Neuronal stem cell (in vitro differentiated cells): ENCODE measurements at regions not wholly inside any gene's neighbourhood (a gene's known extent, or its start where the extent isn't known, plus 50 kb on each side); places are given as distances from the start of the nearest gene placed in this dataset.
"Not testable (repeated sequence)": the region's sequence is repeated elsewhere in the genome, so short reads cannot be mapped to it uniquely, and the experiment has no call there.

Source experiments
- DNase-seq: peaks from one replicate; pipeline ENCODE4 v3.0.0-alpha.2; 2013; ENCODE audit warnings: low spot score
- H2AFZ ChIP-seq: one replicate; pipeline ENCODE4 v1.6.1; 2013; ENCODE audit warnings: mild to moderate bottlenecking, low read length, inconsistent platforms
- H2AK5ac ChIP-seq: 2 replicates; pipeline ENCODE4 v1.6.1; 2013; ENCODE audit warnings: low read depth, mild to moderate bottlenecking, inconsistent platforms, low read length, moderate library complexity, mixed read lengths
- H2BK120ac ChIP-seq: 2 replicates; pipeline ENCODE4 v1.6.1; 2013; ENCODE audit warnings: low read depth, mild to moderate bottlenecking, inconsistent platforms, low read length, moderate library complexity, mixed read lengths
- H2BK12ac ChIP-seq: one replicate; pipeline ENCODE4 v1.6.1; 2013; ENCODE audit warnings: low read length, inconsistent platforms
- H2BK15ac ChIP-seq: 2 replicates; pipeline ENCODE4 v1.6.1; 2013; ENCODE audit warnings: mild to moderate bottlenecking, low read length, inconsistent platforms, mixed read lengths
- H2BK5ac ChIP-seq: one replicate; pipeline ENCODE4 v1.6.1; 2013; ENCODE audit warnings: inconsistent platforms, mild to moderate bottlenecking, low read length, moderate library complexity
- H3K14ac ChIP-seq: one replicate; pipeline ENCODE4 v1.6.1; 2013; ENCODE audit warnings: low read length, inconsistent platforms
- H3K18ac ChIP-seq: 2 replicates; pipeline ENCODE4 v1.6.1; 2013; ENCODE audit warnings: low read length, inconsistent platforms
- H3K23ac ChIP-seq: 2 replicates; pipeline ENCODE4 v1.6.1; 2013; ENCODE audit warnings: low read depth, mild to moderate bottlenecking, mixed read lengths, low read length, inconsistent platforms; ENCODE audit not compliant: poor library complexity
- H3K27ac ChIP-seq: replicated peaks from 3 replicates; pipeline ENCODE4 v1.5.1; 2013; ENCODE audit warnings: low read length, inconsistent platforms
- H3K27me3 ChIP-seq, 3 experiments: 2 replicates each; pipeline ENCODE4 v1.6.1; 2013; ENCODE audit warnings: low read length in 3 of 3, mild to moderate bottlenecking in 2 of 3, inconsistent platforms in 1 of 3, low read depth in 1 of 3, mixed read lengths in 1 of 3, moderate library complexity in 1 of 3; ENCODE audit not compliant: control insufficient read depth in 3 of 3, insufficient read depth in 3 of 3
- H3K36me3 ChIP-seq, 2 donors: replicated peaks in 1 of 2; 2 replicates each; pipeline ENCODE4 v1.6.1; 2013; ENCODE audit warnings: low read length in 2 of 2; ENCODE audit not compliant: control insufficient read depth in 2 of 2, insufficient read depth in 2 of 2
- H3K4ac ChIP-seq: 2 replicates; pipeline ENCODE4 v1.6.1; 2013; ENCODE audit warnings: inconsistent platforms, mild to moderate bottlenecking, low read length, moderate library complexity
- H3K4me1 ChIP-seq, 2 donors: 1 replicate in 1 of 2; 2 replicates in 1 of 2; pipeline ENCODE4 v1.6.1; 2013; ENCODE audit warnings: low read length in 2 of 2, low read depth in 1 of 2; ENCODE audit not compliant: control insufficient read depth in 2 of 2, insufficient read depth in 1 of 2
- H3K4me2 ChIP-seq: one replicate; pipeline ENCODE4 v1.6.1; 2013; ENCODE audit warnings: mild to moderate bottlenecking, low read length, inconsistent platforms; ENCODE audit not compliant: insufficient read depth, poor library complexity, severe bottlenecking
- H3K4me3 ChIP-seq, 2 donors: 2 replicates each; pipeline ENCODE4 v1.5.1; 2013; ENCODE audit warnings: low read length in 2 of 2, mild to moderate bottlenecking in 2 of 2, inconsistent platforms in 1 of 2, moderate library complexity in 1 of 2
- H3K79me1 ChIP-seq: one replicate; pipeline ENCODE4 v1.6.1; 2013; ENCODE audit warnings: low read depth, mild to moderate bottlenecking, inconsistent platforms, low read length, moderate library complexity
- H3K9ac ChIP-seq: one replicate; pipeline ENCODE4 v1.6.1; 2013; ENCODE audit warnings: mild to moderate bottlenecking, low read depth, low read length, inconsistent platforms; ENCODE audit not compliant: poor library complexity
- H3K9me3 ChIP-seq, 2 donors: replicated peaks in 1 of 2; 2 replicates each; pipeline versions ENCODE3 to v1.6.1; 2013; ENCODE audit warnings: low read length in 2 of 2, mild to moderate bottlenecking in 2 of 2, inconsistent platforms in 1 of 2, low read depth in 1 of 2, mixed read lengths in 1 of 2, moderate library complexity in 1 of 2; ENCODE audit not compliant: control insufficient read depth in 2 of 2, insufficient read depth in 1 of 2
- H4K8ac ChIP-seq: one replicate; pipeline ENCODE4 v1.6.1; 2013; ENCODE audit warnings: low read depth, mild to moderate bottlenecking, inconsistent platforms, low read length, moderate library complexity
- H4K91ac ChIP-seq: one replicate; pipeline ENCODE4 v1.6.1; 2013; ENCODE audit warnings: low read length, low read depth, mild to moderate bottlenecking, inconsistent platforms; ENCODE audit not compliant: poor library complexity
- WGBS, 2 donors: extraction: QIAGEN DNeasy Blood & Tissue Kit; methylation state at CpG; one replicate each; pipeline ENCODE4 v1.1.7; 2013; ENCODE audit warnings: missing lambda C conversion rate in 2 of 2, mixed read lengths in 1 of 2; ENCODE audit not compliant: insufficient read length in 2 of 2, insufficient replicate concordance in 1 of 2; ENCODE audit errors: extremely low coverage in 2 of 2; 5-methylcytosine and 5-hydroxymethylcytosine counted together

DNA sequence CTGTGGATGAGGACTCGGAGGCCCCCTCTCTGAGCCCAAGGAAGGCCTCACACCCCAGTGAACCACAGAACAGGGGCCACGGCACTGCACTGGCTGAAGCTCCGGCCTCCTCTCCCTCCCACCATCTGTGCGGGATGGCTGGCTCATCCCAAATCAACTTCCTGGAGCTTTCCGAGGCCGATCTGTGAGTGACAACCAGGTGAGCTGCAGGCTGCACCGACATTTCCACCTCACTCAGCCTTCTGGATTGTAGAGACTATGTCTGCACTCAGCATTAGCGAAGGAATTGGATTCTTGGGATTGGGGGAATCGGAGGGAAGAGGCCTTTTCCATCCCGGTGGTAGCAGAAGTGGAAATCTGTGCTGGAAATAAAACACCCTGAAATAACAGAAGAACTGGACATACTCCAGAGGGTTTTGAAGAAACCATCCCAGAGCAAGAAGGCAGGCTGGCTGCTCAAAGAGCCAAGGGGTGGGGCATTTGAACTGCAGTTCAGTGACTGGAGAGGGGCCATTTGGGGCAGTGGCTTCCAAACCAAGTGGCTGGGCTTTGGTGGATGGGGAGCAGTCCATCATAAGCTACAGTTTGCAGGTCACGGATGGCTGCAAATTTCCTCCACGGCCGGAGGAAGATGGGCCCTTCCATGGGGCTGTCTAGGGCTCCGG lies 118.5 kb downstream of the NPIPB11 start:
- H3K18ac ChIP-seq, H3K9me3 ChIP-seq, H4K91ac ChIP-seq, H2AK5ac ChIP-seq, H3K14ac ChIP-seq, DNase-seq, H2AFZ ChIP-seq, H2BK120ac ChIP-seq, H3K4me3 ChIP-seq, H2BK15ac ChIP-seq, H3K9ac ChIP-seq, H3K23ac ChIP-seq, H2BK5ac ChIP-seq, H4K8ac ChIP-seq, H3K4me2 ChIP-seq, H3K79me1 ChIP-seq, H3K36me3 ChIP-seq, H3K27ac ChIP-seq, H3K4ac ChIP-seq, H3K27me3 ChIP-seq, H2BK12ac ChIP-seq: not testable (repeated sequence)
- peaks cover 13 to 20% of the 10 kb centered on the region in 2 donors for H3K4me1 ChIP-seq
- WGBS, 2 donors: no CpG with 5 or more reads among the region's 14 CpGs

DNA sequence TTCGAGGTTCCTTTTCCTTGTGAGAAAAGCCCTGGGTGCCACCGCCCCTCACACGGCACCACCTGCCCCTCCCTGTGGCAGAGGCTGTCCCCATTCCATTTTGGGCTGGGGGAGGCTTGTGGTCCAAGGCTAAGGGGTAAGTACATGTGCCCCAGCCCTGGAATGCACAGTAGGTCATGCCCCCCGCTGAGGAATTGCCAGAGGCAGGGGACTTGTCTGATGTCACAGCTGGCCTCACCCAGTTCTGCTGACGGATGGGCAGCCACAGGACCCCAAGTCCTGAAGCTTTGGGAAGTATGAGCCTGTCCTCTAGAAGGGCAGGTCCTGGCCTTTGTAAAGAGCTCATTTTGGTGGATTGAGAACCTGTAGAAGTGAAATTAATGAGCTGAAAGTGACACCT lies 119.3 kb downstream of the NPIPB11 start:
- not testable (repeated sequence) for H3K18ac ChIP-seq, H2BK5ac ChIP-seq, H2AFZ ChIP-seq, DNase-seq, H2BK120ac ChIP-seq, H3K14ac ChIP-seq, H3K36me3 ChIP-seq, H3K23ac ChIP-seq, H2BK15ac ChIP-seq, H3K4me3 ChIP-seq, H4K8ac ChIP-seq, H3K9ac ChIP-seq, H3K4me2 ChIP-seq, H3K79me1 ChIP-seq, H3K27ac ChIP-seq, H3K27me3 ChIP-seq, H4K91ac ChIP-seq, H3K9me3 ChIP-seq, H3K4ac ChIP-seq, H2AK5ac ChIP-seq, H2BK12ac ChIP-seq
- peaks cover 13 to 20% of the 10 kb centered on the region in 2 donors for H3K4me1 ChIP-seq
- no CpG with 5 or more reads among the region's 5 CpGs for WGBS, 2 donors

DNA sequence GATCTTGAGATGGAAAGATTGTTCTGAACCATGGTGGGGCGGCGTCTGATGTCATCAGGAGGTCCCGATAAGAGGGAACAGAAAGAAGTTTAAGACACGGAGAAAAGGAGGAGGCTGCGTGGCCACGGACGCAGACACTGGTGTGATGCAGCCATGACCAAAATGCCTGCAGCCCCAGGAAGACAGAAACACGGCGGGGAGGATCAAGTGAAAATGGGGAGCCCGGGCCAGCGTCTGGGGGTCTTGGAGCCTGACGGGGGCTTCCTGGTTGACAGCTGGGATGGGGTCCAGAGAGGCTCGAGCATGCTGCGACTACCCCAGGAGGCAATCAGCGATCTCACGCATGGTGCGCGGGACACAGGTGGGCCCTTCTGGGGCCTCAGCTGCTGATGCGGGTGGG lies 119.7 kb downstream of the NPIPB11 start:
- not testable (repeated sequence) for H2AK5ac ChIP-seq, H2BK12ac ChIP-seq, H3K27ac ChIP-seq, DNase-seq, H3K4me2 ChIP-seq, H3K4me3 ChIP-seq, H3K4ac ChIP-seq, H4K8ac ChIP-seq, H2BK5ac ChIP-seq, H3K27me3 ChIP-seq, H3K23ac ChIP-seq, H3K14ac ChIP-seq, H2BK15ac ChIP-seq, H2BK120ac ChIP-seq, H4K91ac ChIP-seq, H2AFZ ChIP-seq, H3K9ac ChIP-seq, H3K79me1 ChIP-seq, H3K9me3 ChIP-seq, H3K36me3 ChIP-seq
- no CpG with 5 or more reads among the region's 19 CpGs for WGBS, 2 donors
- peak overlapping the region; percentile 38 for H3K18ac ChIP-seq
- H3K4me1 ChIP-seq: peaks cover 13 to 20% of the 10 kb centered on the region in 2 donors

- H3K23ac ChIP-seq, DNase-seq, H3K9ac ChIP-seq, H2AFZ ChIP-seq, H4K91ac ChIP-seq, H3K36me3 ChIP-seq, H3K79me1 ChIP-seq, H3K4me2 ChIP-seq, H2BK12ac ChIP-seq, H2BK120ac ChIP-seq, H3K9me3 ChIP-seq, H3K27me3 ChIP-seq, H2AK5ac ChIP-seq, H3K14ac ChIP-seq, H3K4ac ChIP-seq, H2BK15ac ChIP-seq, H3K4me3 ChIP-seq, H3K27ac ChIP-seq, H2BK5ac ChIP-seq, H4K8ac ChIP-seq: not testable (repeated sequence)
- Histone ChIP-seq H3K4me1 (peaks cover 11 to 20% of the 10 kb centered on the region in 2 donors), H3K18ac (peak overlapping the region; percentile 65)
- no CpG with 5 or more reads among the region's 15 CpGs for WGBS, 2 donors
Measured at GRCh38 chr16:29286161-29286560, 120.3 kb downstream of the NPIPB11 start.
